ENCODE measurements at regions not wholly inside any gene's neighbourhood (a gene's known extent, or its start where the extent isn't known, plus 50 kb on each side); places are given as distances from the start of the nearest gene placed in this dataset.

GRCh38 chr6:131381709-131382093 lies 191.3 kb upstream of the ARG1 start:
- TF ChIP-seq JUN (IDR thresholded peaks at IDR 0.05; ENCODE audit: low read depth, low read length), result no peak
- no peak for TF ChIP-seq MAX (IDR thresholded peaks at IDR 0.05)
- no peak for TF ChIP-seq CTCF (IDR thresholded peaks at IDR 0.05; ENCODE audit: control extremely low read depth in 1 of 3, insufficient read depth in 1 of 3, low read depth in 1 of 3, low read length in 3 of 3)
- no peak for TF ChIP-seq TEAD4 (IDR thresholded peaks at IDR 0.05; ENCODE audit: low read depth, low read length)
